ENCODE measurements at regions not wholly inside any gene's neighbourhood (a gene's known extent, or its start where the extent isn't known, plus 50 kb on each side); places are given as distances from the start of the nearest gene placed in this dataset.

- Histone ChIP-seq H3K4me2 (no peak overlapping the region), H3K9me2 (ENCODE audit: insufficient read depth) (no peaks in the 10 kb centered on the region), H2AFZ (no peak overlapping the region), H3K4me3 (no peak overlapping the region), H3K36me3 (ENCODE audit: low read depth) (no peaks in the 10 kb centered on the region), H3K27ac (no peak overlapping the region), H3K9me3 (ENCODE audit: insufficient read depth, low read depth) (no peaks in the 10 kb centered on the region), H3K4me1 (replicated peaks; ENCODE audit: insufficient read depth) (no peaks in the 10 kb centered on the region), H4K20me1 (ENCODE audit: insufficient read depth) (no peaks in the 10 kb centered on the region), H3K79me2 (ENCODE audit: low read depth) (no peaks in the 10 kb centered on the region), H3K27me3 (ENCODE audit: insufficient read depth, low read depth) (no peaks in the 10 kb centered on the region), H3F3A (ENCODE audit: insufficient read depth, low read depth) (no peaks in the 10 kb centered on the region)
- TF ChIP-seq EZH2 (IDR thresholded peaks at IDR 0.05; ENCODE audit: low read depth), result no peak
- TF ChIP-seq CTCF (conservative IDR thresholded peaks at IDR 0.05), result no peak
- ChIA-PET POLR2A (ENCODE audit: unreplicated experiment) (no interaction called here), CTCF (no interaction called here)
- BruUV-seq (replicated peaks), result no TSS peak
- DNase-seq, result no peak
- intact Hi-C loops (cut with micrococcal nuclease; ENCODE audit: unreplicated experiment), result no loop called here
Measured at GRCh38 chr4:36891971-36892370, 352.6 kb upstream of the NWD2 start.

GRCh38 chr4:36900446-36900987 is 344.0 kb upstream of the NWD2 start:
- H3K9me2 ChIP-seq (ENCODE audit: insufficient read depth), result no peaks in the 10 kb centered on the region
- no TSS peak for BruUV-seq (replicated peaks)
- H3F3A ChIP-seq (ENCODE audit: insufficient read depth, low read depth), result no peaks in the 10 kb centered on the region
- H3K79me2 ChIP-seq (ENCODE audit: low read depth), result no peaks in the 10 kb centered on the region
- no peak overlapping the region for H2AFZ ChIP-seq
- no peak for TF ChIP-seq EZH2 (IDR thresholded peaks at IDR 0.05; ENCODE audit: low read depth)
- no peak for TF ChIP-seq CTCF (conservative IDR thresholded peaks at IDR 0.05)
- H3K36me3 ChIP-seq (ENCODE audit: low read depth), result no peaks in the 10 kb centered on the region
- no peak for DNase-seq
- no peaks in the 10 kb centered on the region for H3K4me1 ChIP-seq (replicated peaks; ENCODE audit: insufficient read depth)
- no peaks in the 10 kb centered on the region for H3K27me3 ChIP-seq (ENCODE audit: insufficient read depth, low read depth)
- ChIA-PET CTCF (interaction anchor here (0.6 kb wide), 1 partner anchor 524 kb away, joined by 3 read pairs; no protein-coding TSS in a partner anchor), POLR2A (ENCODE audit: unreplicated experiment) (no interaction called here)
- intact Hi-C loops (cut with micrococcal nuclease; ENCODE audit: unreplicated experiment), result no loop called here
- H4K20me1 ChIP-seq (ENCODE audit: insufficient read depth), result no peaks in the 10 kb centered on the region
- no peak overlapping the region for H3K27ac ChIP-seq
- H3K9me3 ChIP-seq (ENCODE audit: insufficient read depth, low read depth), result no peaks in the 10 kb centered on the region
- H3K4me3 ChIP-seq, result no peak overlapping the region
- H3K4me2 ChIP-seq, result no peak overlapping the region

- Histone ChIP-seq H4K20me1 (ENCODE audit: insufficient read depth) (no peaks in the 10 kb centered on the region), H2AFZ (no peak overlapping the region), H3K27ac (no peak overlapping the region), H3K36me3 (ENCODE audit: low read depth) (no peaks in the 10 kb centered on the region), H3K9me3 (ENCODE audit: insufficient read depth, low read depth) (no peaks in the 10 kb centered on the region), H3K4me1 (replicated peaks; ENCODE audit: insufficient read depth) (no peaks in the 10 kb centered on the region), H3K79me2 (ENCODE audit: low read depth) (no peaks in the 10 kb centered on the region), H3F3A (ENCODE audit: insufficient read depth, low read depth) (no peaks in the 10 kb centered on the region), H3K27me3 (ENCODE audit: insufficient read depth, low read depth) (no peaks in the 10 kb centered on the region), H3K4me3 (no peak overlapping the region), H3K4me2 (no peak overlapping the region), H3K9me2 (ENCODE audit: insufficient read depth) (no peaks in the 10 kb centered on the region)
- ChIA-PET POLR2A (ENCODE audit: unreplicated experiment) (no interaction called here), CTCF (no interaction called here)
- no peak for TF ChIP-seq EZH2 (IDR thresholded peaks at IDR 0.05; ENCODE audit: low read depth)
- TF ChIP-seq CTCF (conservative IDR thresholded peaks at IDR 0.05), result no peak
- intact Hi-C loops (cut with micrococcal nuclease; ENCODE audit: unreplicated experiment), result no loop called here
- DNase-seq, result no peak
- no TSS peak for BruUV-seq (replicated peaks)
Measured at GRCh38 chr4:36904823-36905222, 339.7 kb upstream of the NWD2 start.

Data from PC-9 (cell line).